ENCODE measurements at regions not wholly inside any gene's neighbourhood (a gene's known extent, or its start where the extent isn't known, plus 50 kb on each side); places are given as distances from the start of the nearest gene placed in this dataset.

DNA sequence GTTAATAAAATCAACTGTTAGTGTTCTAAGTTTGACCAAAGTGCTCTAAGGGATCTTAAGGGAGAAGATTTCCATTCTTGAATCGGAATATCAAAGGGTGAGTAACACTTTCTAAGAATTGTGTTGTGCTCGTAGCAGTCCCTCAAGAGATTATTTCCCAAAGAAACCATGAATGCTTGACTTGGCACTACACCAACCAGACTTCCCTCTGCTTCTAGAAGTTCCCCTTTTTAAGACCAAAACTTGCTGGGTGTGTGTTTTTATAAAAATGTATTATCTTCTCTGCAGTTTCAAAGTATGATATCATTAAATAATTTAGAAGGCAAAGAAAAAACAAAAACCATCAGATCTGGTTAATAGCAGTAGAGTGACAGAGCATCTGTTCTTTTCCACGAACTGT is 522.0 kb upstream of the FAM98A start (continued):
- TF ChIP-seq MXI1 (IDR thresholded peaks at IDR 0.05; ENCODE audit: low read depth, low read length) = no peak
- no peak for TF ChIP-seq CHD2 (IDR thresholded peaks at IDR 0.05; ENCODE audit: low read length, partially characterized antibody)
- TF ChIP-seq EZH2phosphoT487 (IDR thresholded peaks at IDR 0.05; ENCODE audit: borderline replicate concordance, low read depth) = no peak
- no peak for TF ChIP-seq GATA2 (CRISPR knock-in tag; IDR thresholded peaks at IDR 0.05)
- TF ChIP-seq JUND (IDR thresholded peaks at IDR 0.05) = no peak
- TF ChIP-seq SIN3A (IDR thresholded peaks at IDR 0.05; ENCODE audit: borderline replicate concordance, low read depth, low read length) = no peak
- no peak for TF ChIP-seq NFIC (IDR thresholded peaks at IDR 0.05; ENCODE audit: borderline replicate concordance)

DNA sequence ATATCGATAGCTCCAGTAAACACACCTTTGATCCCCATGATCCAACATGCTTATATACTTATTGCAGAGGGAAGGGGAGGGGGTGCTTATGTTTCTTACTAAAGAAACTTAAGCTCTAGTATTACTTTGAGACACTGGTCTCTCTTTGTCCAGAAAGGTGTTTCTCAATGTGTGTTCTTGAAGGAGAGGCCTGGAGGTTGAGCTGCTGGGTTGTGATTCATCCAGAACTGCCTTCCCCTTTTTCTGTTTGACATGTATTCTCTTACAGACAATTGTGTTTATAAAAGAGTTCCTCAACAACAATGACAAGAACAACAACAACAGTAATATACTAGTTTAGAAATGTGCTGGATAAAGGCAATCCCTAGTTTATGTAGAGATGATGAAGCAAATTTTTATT is 516.0 kb upstream of the FAM98A start:
- no peaks in the 10 kb centered on the region for H3F3A ChIP-seq (replicated peaks; ENCODE audit: insufficient read depth)
- no peak overlapping the region for H3K4me2 ChIP-seq
- ChIA-PET POLR2A (no interaction called here), CTCF (interaction anchor here (0.9 to 2.8 kb wide), 2 partner anchors 18 to 19 kb away, joined by 3 to 8 read pairs; no protein-coding TSS in a partner anchor)
- H3K9me2 ChIP-seq = no peaks in the 10 kb centered on the region
- no peaks in the 10 kb centered on the region for H3K27me3 ChIP-seq (ENCODE audit: insufficient read depth)
- H4K20me1 ChIP-seq (ENCODE audit: insufficient read depth) = no peaks in the 10 kb centered on the region
- H3K27ac ChIP-seq (ENCODE audit: low read depth in 2 of 2, low read length in 1 of 2) = no peak overlapping the region
- TF ChIP-seq TAF1 (IDR thresholded peaks at IDR 0.05; ENCODE audit: borderline replicate concordance, low read depth, low read length) (no peak), ELF1 (IDR thresholded peaks at IDR 0.05) (no peak), SIN3A (IDR thresholded peaks at IDR 0.05; ENCODE audit: borderline replicate concordance, low read depth, low read length) (no peak), FOXM1 (IDR thresholded peaks at IDR 0.05; ENCODE audit: low read depth) (no peak), MXI1 (IDR thresholded peaks at IDR 0.05; ENCODE audit: low read depth, low read length) (no peak), TCF12 (IDR thresholded peaks at IDR 0.05) (no peak)
- TF ChIP-seq, protein P1, sequence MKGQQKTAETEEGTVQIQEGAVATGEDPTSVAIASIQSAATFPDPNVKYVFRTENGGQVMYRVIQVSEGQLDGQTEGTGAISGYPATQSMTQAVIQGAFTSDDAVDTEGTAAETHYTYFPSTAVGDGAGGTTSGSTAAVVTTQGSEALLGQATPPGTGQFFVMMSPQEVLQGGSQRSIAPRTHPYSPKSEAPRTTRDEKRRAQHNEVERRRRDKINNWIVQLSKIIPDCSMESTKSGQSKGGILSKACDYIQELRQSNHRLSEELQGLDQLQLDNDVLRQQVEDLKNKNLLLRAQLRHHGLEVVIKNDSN (IDR thresholded peaks at IDR 0.05; ENCODE audit: borderline replicate concordance, low read depth) = no peak
- no peak for DNase-seq
- WGBS (ENCODE audit: low lambda C conversion rate) = 20% methylated on average over 1 of the region's 1 CpG
- H3K4me1 ChIP-seq (ENCODE audit: control insufficient read depth in 1 of 2, insufficient read depth in 2 of 2, low read depth in 1 of 2, low read length in 1 of 2) = no peaks in the 10 kb centered on the region
- H3K4me3 ChIP-seq (ENCODE audit: low read depth in 2 of 2, low read length in 1 of 2) = no peak overlapping the region
- no peaks in the 10 kb centered on the region for H3K9me3 ChIP-seq
- H3K9ac ChIP-seq = no peak overlapping the region
- H3K36me3 ChIP-seq (replicated peaks in 1 of 2; ENCODE audit: control insufficient read depth in 1 of 2, insufficient read depth in 2 of 2, low read length in 1 of 2) = no peaks in the 10 kb centered on the region
- no peaks in the 10 kb centered on the region for H3K79me2 ChIP-seq (ENCODE audit: insufficient read depth)
- H2AFZ ChIP-seq (ENCODE audit: low read depth) = no peak overlapping the region

DNA sequence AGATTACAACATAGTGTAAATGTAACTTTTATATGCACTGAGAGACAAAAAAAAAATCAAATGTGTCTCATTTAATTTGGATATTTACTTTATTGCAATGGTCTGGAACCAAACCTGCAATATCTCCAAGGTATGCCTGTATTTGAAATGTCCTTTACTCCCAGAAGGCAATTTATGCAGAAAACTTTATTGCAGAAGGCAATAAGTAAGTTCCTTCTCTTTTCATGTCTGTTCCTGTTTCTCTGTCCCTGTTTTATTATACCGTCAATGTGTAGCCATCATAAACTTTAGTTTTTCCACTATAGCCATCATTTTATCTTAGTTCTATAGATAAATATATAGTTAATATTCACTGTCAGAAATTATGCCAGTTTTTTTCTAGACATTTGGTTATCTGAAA is 513.1 kb upstream of the FAM98A start:
- CTCF ChIA-PET = no interaction called here
- H3K9ac ChIP-seq = no peak overlapping the region
- H3F3A ChIP-seq (replicated peaks; ENCODE audit: insufficient read depth) = no peaks in the 10 kb centered on the region
- H3K4me3 ChIP-seq (ENCODE audit: low read depth in 2 of 2, low read length in 1 of 2) = no peak overlapping the region
- POLR2A ChIA-PET = no interaction called here
- no peaks in the 10 kb centered on the region for H3K9me2 ChIP-seq
- no peaks in the 10 kb centered on the region for H3K27me3 ChIP-seq (ENCODE audit: insufficient read depth)
- H3K9me3 ChIP-seq = no peaks in the 10 kb centered on the region
- H3K27ac ChIP-seq (ENCODE audit: low read depth in 2 of 2, low read length in 1 of 2) = no peak overlapping the region
- peak overlapping the region; percentile 67; the same call in 1 of the 2 replicates for H2AFZ ChIP-seq (ENCODE audit: low read depth)
- no peaks in the 10 kb centered on the region for H4K20me1 ChIP-seq (ENCODE audit: insufficient read depth)
- DNase-seq = no peak
- H3K4me2 ChIP-seq = peak overlapping the region; percentile 9; the same call in 1 of the 2 replicates
- peaks cover 0 to 4% of the 10 kb centered on the region in 2 experiments; a peak in 1 of 4 replicates for H3K4me1 ChIP-seq (ENCODE audit: control insufficient read depth in 1 of 2, insufficient read depth in 2 of 2, low read depth in 1 of 2, low read length in 1 of 2)
- WGBS (ENCODE audit: low lambda C conversion rate) = 48% methylated on average over 1 of the region's 1 CpG
- H3K36me3 ChIP-seq (replicated peaks in 1 of 2; ENCODE audit: control insufficient read depth in 1 of 2, insufficient read depth in 2 of 2, low read length in 1 of 2) = no peaks in the 10 kb centered on the region
- no peaks in the 10 kb centered on the region for H3K79me2 ChIP-seq (ENCODE audit: insufficient read depth)
- TF ChIP-seq RCOR1 (IDR thresholded peaks at IDR 0.05; ENCODE audit: low read length) (no peak), GATA2 (CRISPR knock-in tag; IDR thresholded peaks at IDR 0.05) (no peak)

Data from SK-N-SH (cell line).